Thoracic aorta (tissue), 2 donors: ENCODE measurements at regions not wholly inside any gene's neighbourhood (a gene's known extent, or its start where the extent isn't known, plus 50 kb on each side); places are given as distances from the start of the nearest gene placed in this dataset.

ENCODE experiments used
- ATAC-seq: fragments of 150-250 bp; one replicate; pipeline ENCODE4 v1.8.0; 2017; ENCODE audit warnings: low read depth; ENCODE audit not compliant: insufficient number of reproducible peaks, low FRiP score
- DNase-seq: peaks from one replicate; pipeline ENCODE4 v3.0.0-alpha.2; 2020; ENCODE audit warnings: low spot score
- H3K27ac ChIP-seq, 2 donors: fragments of 200-600 bp; sonication (generic); 1 replicate in 1 of 2; 2 replicates in 1 of 2; pipeline ENCODE4 v1.5.1; 2016; ENCODE audit warnings: mild to moderate bottlenecking in 2 of 2, moderate library complexity in 2 of 2
- H3K27me3 ChIP-seq: fragments of 200-600 bp; sonication (generic); replicated peaks from 2 replicates; pipeline ENCODE4 v1.6.0; 2016; ENCODE audit warnings: mild to moderate bottlenecking; ENCODE audit not compliant: insufficient read depth
- H3K36me3 ChIP-seq: fragments of 200-600 bp; sonication (generic); one replicate; pipeline ENCODE4 v1.5.1; 2016
- H3K4me1 ChIP-seq, 2 donors: fragments of 200-600 bp; sonication (generic); 1 replicate in 1 of 2; 2 replicates in 1 of 2; pipeline versions ENCODE4 v1.5.1 to v1.6.0; 2016; ENCODE audit warnings: low read depth in 2 of 2, mild to moderate bottlenecking in 1 of 2; ENCODE audit not compliant: control insufficient read depth in 1 of 2
- H3K4me3 ChIP-seq: fragments of 200-600 bp; sonication (generic); 2 replicates; pipeline ENCODE4 v1.5.1; 2016; ENCODE audit warnings: mild to moderate bottlenecking
- H3K9me3 ChIP-seq: fragments of 200-600 bp; sonication (generic); 2 replicates; pipeline ENCODE4 v1.5.1; 2016
- TF ChIP-seq, protein P1 (sequence below): fragments of 200-600 bp; sonication (generic); IDR thresholded peaks from one replicate; pipeline ENCODE4 v1.5.1; 2019; ENCODE audit warnings: antibody characterized with exemption

- Histone ChIP-seq H3K27me3 (no peaks in the 10 kb centered on the region), H3K36me3 (no peaks in the 10 kb centered on the region), H3K4me3 (no peak overlapping the region), H3K27ac (no peak overlapping the region), H3K9me3 (no peaks in the 10 kb centered on the region), H3K4me1 (peaks cover 3 to 22% of the 10 kb centered on the region in 2 donors)
- TF ChIP-seq, protein P1, sequence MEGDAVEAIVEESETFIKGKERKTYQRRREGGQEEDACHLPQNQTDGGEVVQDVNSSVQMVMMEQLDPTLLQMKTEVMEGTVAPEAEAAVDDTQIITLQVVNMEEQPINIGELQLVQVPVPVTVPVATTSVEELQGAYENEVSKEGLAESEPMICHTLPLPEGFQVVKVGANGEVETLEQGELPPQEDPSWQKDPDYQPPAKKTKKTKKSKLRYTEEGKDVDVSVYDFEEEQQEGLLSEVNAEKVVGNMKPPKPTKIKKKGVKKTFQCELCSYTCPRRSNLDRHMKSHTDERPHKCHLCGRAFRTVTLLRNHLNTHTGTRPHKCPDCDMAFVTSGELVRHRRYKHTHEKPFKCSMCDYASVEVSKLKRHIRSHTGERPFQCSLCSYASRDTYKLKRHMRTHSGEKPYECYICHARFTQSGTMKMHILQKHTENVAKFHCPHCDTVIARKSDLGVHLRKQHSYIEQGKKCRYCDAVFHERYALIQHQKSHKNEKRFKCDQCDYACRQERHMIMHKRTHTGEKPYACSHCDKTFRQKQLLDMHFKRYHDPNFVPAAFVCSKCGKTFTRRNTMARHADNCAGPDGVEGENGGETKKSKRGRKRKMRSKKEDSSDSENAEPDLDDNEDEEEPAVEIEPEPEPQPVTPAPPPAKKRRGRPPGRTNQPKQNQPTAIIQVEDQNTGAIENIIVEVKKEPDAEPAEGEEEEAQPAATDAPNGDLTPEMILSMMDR = no peak
- DNase-seq (no peak), ATAC-seq (no peak)
These were observed 289.8 kb downstream of the ICOS start for GRCh38 chr2:204226305-204226880.

DNA sequence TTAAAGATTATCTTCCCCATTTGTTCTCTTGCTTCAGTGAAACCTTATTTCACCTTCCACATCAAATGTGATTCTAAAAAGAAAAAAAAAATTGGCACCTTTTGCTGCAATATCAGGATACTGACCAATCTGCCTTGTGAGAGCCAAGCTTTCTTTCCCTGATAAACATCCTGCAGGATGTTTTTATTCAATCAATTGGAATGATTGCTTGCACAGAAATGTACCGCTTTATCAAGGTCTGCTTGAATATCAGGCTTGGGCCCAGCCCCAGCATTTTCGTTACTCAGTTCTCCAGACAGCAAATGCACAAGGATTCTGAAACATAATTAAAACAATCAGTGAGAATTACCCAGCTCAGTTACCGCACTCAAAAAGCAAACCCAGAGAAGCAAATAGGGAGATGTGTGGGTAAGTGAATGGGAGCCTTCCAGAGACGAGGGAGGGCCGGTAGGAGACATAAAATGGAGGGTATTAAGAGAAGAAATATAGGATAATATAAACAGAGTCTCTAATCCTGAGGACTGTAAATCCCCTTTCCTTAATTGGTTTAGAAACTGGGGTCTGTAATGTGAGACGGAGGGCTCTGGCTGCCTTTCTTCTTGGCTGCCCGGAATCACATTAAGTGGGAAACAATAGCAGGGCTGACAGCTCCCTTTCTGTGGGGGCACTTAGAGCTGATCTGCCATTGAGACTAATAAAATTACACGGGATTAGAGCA, 291.8 kb downstream of the ICOS start:
- no peak for DNase-seq
- H3K27ac ChIP-seq = no peak overlapping the region
- no peaks in the 10 kb centered on the region for H3K9me3 ChIP-seq

GRCh38 chr2:204234248-204234647, 297.7 kb downstream of the ICOS start:
- TF ChIP-seq, protein P1 = no peak
- ATAC-seq = no peak

More for the DNA sequence above, 291.8 kb downstream of the ICOS start:
- H3K4me3 ChIP-seq = no peak overlapping the region
- peaks cover 3 to 22% of the 10 kb centered on the region in 2 donors for H3K4me1 ChIP-seq
- ATAC-seq = no peak
- TF ChIP-seq, protein P1 = no peak
- no peaks in the 10 kb centered on the region for H3K36me3 ChIP-seq
- H3K27me3 ChIP-seq = no peaks in the 10 kb centered on the region

DNA sequence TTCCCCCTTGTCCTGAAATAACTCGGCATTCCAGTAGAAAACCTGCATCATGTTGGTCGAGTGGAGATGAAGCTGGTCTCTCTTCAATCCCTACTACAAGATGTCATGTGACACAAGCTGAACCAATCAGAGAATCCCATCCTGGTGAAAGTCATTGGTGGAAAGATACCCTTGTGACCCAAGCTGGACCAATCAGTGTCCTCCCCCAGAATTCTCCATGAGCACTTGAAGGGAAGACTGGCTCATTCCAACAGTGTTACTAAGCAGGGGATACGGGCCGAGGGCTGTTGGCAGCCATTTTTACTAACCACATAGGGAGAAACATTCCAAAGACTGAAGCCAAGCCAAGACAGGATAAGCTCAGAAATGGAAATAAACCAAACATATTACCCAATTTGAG, 298.3 kb downstream of the ICOS start:
- H3K4me1 ChIP-seq = peaks cover 0 to 17% of the 10 kb centered on the region in 2 donors
- no peaks in the 10 kb centered on the region for H3K36me3 ChIP-seq
- DNase-seq (no peak), ATAC-seq (no peak)
- H3K4me3 ChIP-seq = no peak overlapping the region
- no peaks in the 10 kb centered on the region for H3K27me3 ChIP-seq
- TF ChIP-seq, protein P1 = no peak
- no peak overlapping the region for H3K27ac ChIP-seq
- H3K9me3 ChIP-seq = no peaks in the 10 kb centered on the region

More at GRCh38 chr2:204234248-204234647, 297.7 kb downstream of the ICOS start:
- H3K4me3 ChIP-seq = no peak overlapping the region
- no peaks in the 10 kb centered on the region for H3K27me3 ChIP-seq
- peaks cover 0 to 14% of the 10 kb centered on the region in 2 donors for H3K4me1 ChIP-seq
- no peak for DNase-seq
- no peaks in the 10 kb centered on the region for H3K36me3 ChIP-seq
- no peaks in the 10 kb centered on the region for H3K9me3 ChIP-seq
- no peak overlapping the region for H3K27ac ChIP-seq

- Histone ChIP-seq H3K4me1 (peaks cover 0 to 21% of the 10 kb centered on the region in 2 donors), H3K36me3 (no peaks in the 10 kb centered on the region), H3K9me3 (no peaks in the 10 kb centered on the region), H3K27me3 (no peaks in the 10 kb centered on the region), H3K4me3 (no peak overlapping the region), H3K27ac (no peak overlapping the region)
- TF ChIP-seq, protein P1 = no peak
- ATAC-seq = no peak
- no peak for DNase-seq
These were observed 300.9 kb downstream of the ICOS start for GRCh38 chr2:204237416-204237815.
